ENCODE measurements at regions not wholly inside any gene's neighbourhood (a gene's known extent, or its start where the extent isn't known, plus 50 kb on each side); places are given as distances from the start of the nearest gene placed in this dataset.

- H3K27ac ChIP-seq (ENCODE audit: low read depth in 1 of 2, low read length in 2 of 2), result no peak overlapping the region
- H3K9me3 ChIP-seq (ENCODE audit: control insufficient read depth in 4 of 4, low read length in 3 of 4), result no peaks in the 10 kb centered on the region
- no peaks in the 10 kb centered on the region for H3K4me1 ChIP-seq (ENCODE audit: control insufficient read depth in 4 of 4, insufficient read depth in 4 of 4, low read length in 3 of 4)
- H3K27me3 ChIP-seq (ENCODE audit: control insufficient read depth in 4 of 4, insufficient read depth in 4 of 4, low read length in 3 of 4), result no peaks in the 10 kb centered on the region
- WGBS, result 82% methylated on average over 5 of the region's 5 CpGs
- no peak overlapping the region for H3K9ac ChIP-seq (ENCODE audit: low read depth in 1 of 2, low read length in 2 of 2)
- no peaks in the 10 kb centered on the region for H3K36me3 ChIP-seq (ENCODE audit: control insufficient read depth in 4 of 4, insufficient read depth in 3 of 4, low read depth in 1 of 4, low read length in 3 of 4)
- TF ChIP-seq SP1 (IDR thresholded peaks at IDR 0.05) (no peak), JUND (IDR thresholded peaks at IDR 0.05) (no peak), MAX (IDR thresholded peaks at IDR 0.05) (no peak), ZBTB33 (IDR thresholded peaks at IDR 0.05) (no peak), FOXA1 (IDR thresholded peaks at IDR 0.05) (no peak), HNF4A (conservative IDR thresholded peaks at IDR 0.05) (no peak), FOXA2 (IDR thresholded peaks at IDR 0.05) (no peak), ATF3 (IDR thresholded peaks at IDR 0.05) (no peak), REST (IDR thresholded peaks at IDR 0.05) (no peak), HNF4G (IDR thresholded peaks at IDR 0.05) (no peak), YY1 (IDR thresholded peaks at IDR 0.05) (no peak), NR2F2 (IDR thresholded peaks at IDR 0.05) (no peak)
- no peak for DNase-seq (ENCODE audit: low spot score)
- H3K4me3 ChIP-seq (ENCODE audit: low read depth in 1 of 3, low read length in 3 of 3), result no peak overlapping the region
Measured at GRCh38 chr2:182598626-182599025, 117.4 kb upstream of the DNAJC10 start.

- no peak for DNase-seq (ENCODE audit: low spot score)
- Histone ChIP-seq H3K36me3 (ENCODE audit: control insufficient read depth in 4 of 4, insufficient read depth in 3 of 4, low read depth in 1 of 4, low read length in 3 of 4) (no peaks in the 10 kb centered on the region), H3K27me3 (ENCODE audit: control insufficient read depth in 4 of 4, insufficient read depth in 4 of 4, low read length in 3 of 4) (no peaks in the 10 kb centered on the region), H3K4me3 (ENCODE audit: low read depth in 1 of 3, low read length in 3 of 3) (no peak overlapping the region), H3K27ac (ENCODE audit: low read depth in 1 of 2, low read length in 2 of 2) (no peak overlapping the region), H3K9me3 (ENCODE audit: control insufficient read depth in 4 of 4, low read length in 3 of 4) (peaks cover 0 to 3% (median 0%) of the 10 kb centered on the region in 4 donors), H3K4me1 (ENCODE audit: control insufficient read depth in 4 of 4, insufficient read depth in 4 of 4, low read length in 3 of 4) (no peaks in the 10 kb centered on the region), H3K9ac (ENCODE audit: low read depth in 1 of 2, low read length in 2 of 2) (no peak overlapping the region)
- TF ChIP-seq EGR1 (IDR thresholded peaks at IDR 0.05; ENCODE audit: low read depth in 2 of 2) (no peak), HNF4G (IDR thresholded peaks at IDR 0.05) (no peak), FOXA2 (IDR thresholded peaks at IDR 0.05) (no peak), NR2F2 (IDR thresholded peaks at IDR 0.05) (no peak), REST (IDR thresholded peaks at IDR 0.05) (no peak), ATF3 (IDR thresholded peaks at IDR 0.05) (no peak), RAD21 (IDR thresholded peaks at IDR 0.05) (no peak), YY1 (IDR thresholded peaks at IDR 0.05) (no peak), CTCF (IDR thresholded peaks at IDR 0.05; ENCODE audit: low read depth, low read length, missing input control) (no peak), ZBTB33 (IDR thresholded peaks at IDR 0.05) (no peak), JUND (IDR thresholded peaks at IDR 0.05) (no peak), TAF1 (conservative IDR thresholded peaks at IDR 0.05) (no peak), MAX (IDR thresholded peaks at IDR 0.05) (no peak), SP1 (IDR thresholded peaks at IDR 0.05) (no peak), RXRA (IDR thresholded peaks at IDR 0.05) (no peak), FOXA1 (IDR thresholded peaks at IDR 0.05) (no peak), HNF4A (conservative IDR thresholded peaks at IDR 0.05) (no peak)
- 91% methylated on average over 4 of the region's 4 CpGs for WGBS
Measured at GRCh38 chr2:182605166-182605565, 110.9 kb upstream of the DNAJC10 start.
